ENCODE measurements at regions not wholly inside any gene's neighbourhood (a gene's known extent, or its start where the extent isn't known, plus 50 kb on each side); places are given as distances from the start of the nearest gene placed in this dataset.
"Not testable (repeated sequence)": the region's sequence is repeated elsewhere in the genome, so short reads cannot be mapped to it uniquely, and the experiment has no call there.

GRCh38 chr2:185526161-185526560 is 212.4 kb upstream of the FSIP2 start:
- DNase-seq = no peak

- no peak for DNase-seq
Observed at GRCh38 chr2:185531721-185532120, 206.9 kb upstream of the FSIP2 start.

- DNase-seq = no peak
Observed at GRCh38 chr2:185537689-185538088, 200.9 kb upstream of the FSIP2 start.

- no peak for DNase-seq
Observed at GRCh38 chr2:185567196-185567595, 171.4 kb upstream of the FSIP2 start.

GRCh38 chr2:185567940-185568339 is 170.7 kb upstream of the FSIP2 start:
- DNase-seq = no peak

GRCh38 chr2:185578322-185578721 is 160.3 kb upstream of the FSIP2 start:
- no peak for DNase-seq

GRCh38 chr2:185583058-185583816 is 155.4 kb upstream of the FSIP2 start:
- DNase-seq = no peak

GRCh38 chr2:185585165-185585564 is 153.4 kb upstream of the FSIP2 start:
- DNase-seq = not testable (repeated sequence)

GRCh38 chr2:185591276-185591675 is 147.3 kb upstream of the FSIP2 start:
- DNase-seq = not testable (repeated sequence)

- DNase-seq = no peak
Observed at GRCh38 chr2:185607945-185608344, 130.7 kb upstream of the FSIP2 start.

- DNase-seq = no peak
Observed at GRCh38 chr2:185608799-185609198, 129.8 kb upstream of the FSIP2 start.

GRCh38 chr2:185610301-185610700 is 128.3 kb upstream of the FSIP2 start:
- no peak for DNase-seq

- DNase-seq = no peak
Observed at GRCh38 chr2:185618625-185619024, 120.0 kb upstream of the FSIP2 start.

GRCh38 chr2:185625604-185626003 is 113.0 kb upstream of the FSIP2 start:
- no peak for DNase-seq

GRCh38 chr2:185628985-185629384 is 109.6 kb upstream of the FSIP2 start:
- DNase-seq = no peak

GRCh38 chr2:185633621-185634020 is 105.0 kb upstream of the FSIP2 start:
- no peak for DNase-seq

GRCh38 chr2:185638771-185639170 is 99.8 kb upstream of the FSIP2 start:
- DNase-seq = no peak

- no peak for DNase-seq
Observed at GRCh38 chr2:185640588-185640987, 98.0 kb upstream of the FSIP2 start.

- no peak for DNase-seq
Observed at GRCh38 chr2:185643434-185643833, 95.2 kb upstream of the FSIP2 start.

- DNase-seq = no peak
Observed at GRCh38 chr2:185644828-185645227, 93.8 kb upstream of the FSIP2 start.

GRCh38 chr2:185645529-185645928 is 93.1 kb upstream of the FSIP2 start:
- no peak for DNase-seq

GRCh38 chr2:185658750-185659149 is 79.9 kb upstream of the FSIP2 start:
- no peak for DNase-seq

GRCh38 chr2:185663811-185664210 is 74.8 kb upstream of the FSIP2 start:
- DNase-seq = no peak

- DNase-seq = no peak
Observed at GRCh38 chr2:185664384-185664783, 74.2 kb upstream of the FSIP2 start.

GRCh38 chr2:185665251-185665814 is 73.3 kb upstream of the FSIP2 start:
- no peak for DNase-seq

All from activated CD8-positive, alpha-beta memory T cell treated with anti-CD3 and anti-CD28 coated beads, Interleukin-2, amount 50 U/mL, for 48 hours (primary cell).